HEK293 (cell line): ENCODE measurements at regions not wholly inside any gene's neighbourhood (a gene's known extent, or its start where the extent isn't known, plus 50 kb on each side); places are given as distances from the start of the nearest gene placed in this dataset.

Experiments used
- CTCF ChIA-PET: fragments of 350-600 bp; formaldehyde crosslinking; extraction: SDS; loops from one replicate; lab custom pipeline; 2021; ENCODE audit warnings: antibody characterized with exemption; lab: Yijun Ruan, JAX
- POLR2A ChIA-PET: fragments of 300-600 bp; formaldehyde crosslinking; extraction: SDS; loops from one replicate; lab custom pipeline; 2020; ENCODE audit warnings: antibody characterized with exemption, inconsistent platforms; lab: Yijun Ruan, JAX
- H3K27ac ChIP-seq: fragments of 200-500 bp; sonication (Bioruptor generic); 2 replicates; pipeline ENCODE4 v1.5.1; 2014; ENCODE audit warnings: low read depth, low read length, control low read depth, inconsistent platforms; ENCODE audit errors: extremely low read depth
- H3K36me3 ChIP-seq, 2 experiments: fragments of 200-500 bp in 1 of 2; sonication (Bioruptor generic) in 1 of 2; 1 replicate in 1 of 2; 2 replicates in 1 of 2; pipeline ENCODE4 v1.5.1; 2014 to 2017; ENCODE audit warnings: inconsistent platforms in 2 of 2, low read length in 2 of 2; ENCODE audit not compliant: control insufficient read depth in 2 of 2, insufficient read depth in 1 of 2
- H3K4me1 ChIP-seq: fragments of 200-500 bp; sonication (Bioruptor generic); 2 replicates; pipeline ENCODE4 v1.5.1; 2014; ENCODE audit warnings: mild to moderate bottlenecking, low read length, inconsistent platforms; ENCODE audit not compliant: control insufficient read depth, insufficient read depth
- H3K4me3 ChIP-seq: 2 replicates; pipeline ENCODE4 v1.5.1; 2011; ENCODE audit warnings: low read depth, mild to moderate bottlenecking, control low read depth, low read length, moderate library complexity
- H3K9me3 ChIP-seq: fragments of 200-500 bp; sonication (Bioruptor generic); 2 replicates; pipeline ENCODE4 v1.5.1; 2014; ENCODE audit warnings: low read depth, low read length, inconsistent platforms; ENCODE audit not compliant: control insufficient read depth, insufficient read depth
- BCL11A ChIP-seq: fragments of 450-650 bp; formaldehyde crosslinking; IDR thresholded peaks from 2 replicates; pipeline ENCODE4 v1.5.1; 2016; ENCODE audit warnings: low read depth, missing biosample characterization, missing genetic modification characterization
- GLI2 ChIP-seq: fragments of 450-650 bp; formaldehyde crosslinking; IDR thresholded peaks from 2 replicates; pipeline ENCODE4; 2017; ENCODE audit warnings: missing biosample characterization, missing genetic modification characterization, low read depth, borderline replicate concordance
- GLIS1 ChIP-seq: fragments of 450-650 bp; formaldehyde crosslinking; IDR thresholded peaks from 2 replicates; pipeline ENCODE4 v1.5.1; 2016; ENCODE audit warnings: missing biosample characterization, missing genetic modification characterization
- GLIS2 ChIP-seq: fragments of 450-650 bp; formaldehyde crosslinking; IDR thresholded peaks from 2 replicates; pipeline ENCODE4 v1.5.1; 2016; ENCODE audit warnings: missing biosample characterization, missing genetic modification characterization
- HOXC10 ChIP-seq: sonication (generic); formaldehyde crosslinking; IDR thresholded peaks from 2 replicates; pipeline ENCODE4 v1.8.1; 2023; ENCODE audit warnings: mild to moderate bottlenecking, missing genetic modification reagents
- KLF16 ChIP-seq: fragments of 450-650 bp; formaldehyde crosslinking; IDR thresholded peaks from 2 replicates; pipeline ENCODE4 v1.5.1; 2017; ENCODE audit warnings: missing biosample characterization, missing genetic modification characterization
- KLF8 ChIP-seq: fragments of 450-650 bp; formaldehyde crosslinking; IDR thresholded peaks from 2 replicates; pipeline ENCODE4 v1.5.1; 2016; ENCODE audit warnings: missing biosample characterization, missing genetic modification characterization
- YY2 ChIP-seq: fragments of 450-650 bp; formaldehyde crosslinking; IDR thresholded peaks from 2 replicates; pipeline ENCODE4 v1.5.1; 2016; ENCODE audit warnings: missing biosample characterization, missing genetic modification characterization
- ZBTB17 ChIP-seq: fragments of 450-650 bp; formaldehyde crosslinking; IDR thresholded peaks from 2 replicates; pipeline ENCODE4 v1.5.1; 2016; ENCODE audit warnings: missing biosample characterization, missing genetic modification characterization
- ZBTB20 ChIP-seq: fragments of 450-650 bp; formaldehyde crosslinking; IDR thresholded peaks from 2 replicates; pipeline ENCODE4 v1.5.1; 2016; ENCODE audit warnings: missing biosample characterization, missing genetic modification characterization
- ZBTB21 ChIP-seq: fragments of 450-650 bp; formaldehyde crosslinking; IDR thresholded peaks from 2 replicates; pipeline ENCODE4 v1.5.1; 2017; ENCODE audit warnings: missing biosample characterization, missing genetic modification characterization
- ZBTB44 ChIP-seq: fragments of 450-650 bp; IDR thresholded peaks from 2 replicates; pipeline ENCODE4 v1.5.1; 2018; ENCODE audit warnings: missing biosample characterization, mild to moderate bottlenecking, missing genetic modification characterization
- ZBTB8A ChIP-seq: fragments of 450-650 bp; formaldehyde crosslinking; IDR thresholded peaks from 2 replicates; pipeline ENCODE4 v1.5.1; 2016; ENCODE audit warnings: missing biosample characterization, missing genetic modification characterization
- ZIC2 ChIP-seq: fragments of 450-650 bp; formaldehyde crosslinking; IDR thresholded peaks from 2 replicates; pipeline ENCODE4 v1.5.1; 2016; ENCODE audit warnings: missing biosample characterization, missing genetic modification characterization
- ZNF174 ChIP-seq: fragments of 450-650 bp; formaldehyde crosslinking; IDR thresholded peaks from 2 replicates; pipeline ENCODE4 v1.5.0; 2017; ENCODE audit warnings: missing biosample characterization, mild to moderate bottlenecking, missing genetic modification characterization
- ZNF211 ChIP-seq: fragments of 450-650 bp; formaldehyde crosslinking; IDR thresholded peaks from 2 replicates; pipeline ENCODE4 v1.5.1; 2016; ENCODE audit warnings: low read depth, missing biosample characterization, missing genetic modification characterization
- ZNF223 ChIP-seq: fragments of 450-650 bp; formaldehyde crosslinking; IDR thresholded peaks from 2 replicates; pipeline ENCODE4 v1.5.1; 2016; ENCODE audit warnings: missing biosample characterization, missing genetic modification characterization
- ZNF239 ChIP-seq: fragments of 450-650 bp; formaldehyde crosslinking; IDR thresholded peaks from 2 replicates; pipeline ENCODE4 v1.5.1; 2016; ENCODE audit warnings: missing biosample characterization, missing genetic modification characterization
- ZNF248 ChIP-seq: fragments of 450-650 bp; formaldehyde crosslinking; IDR thresholded peaks from 2 replicates; pipeline ENCODE4 v1.5.1; 2017; ENCODE audit warnings: missing biosample characterization, missing genetic modification characterization
- ZNF341 ChIP-seq: fragments of 450-650 bp; formaldehyde crosslinking; IDR thresholded peaks from 2 replicates; pipeline ENCODE4; 2016; ENCODE audit warnings: low read depth, missing biosample characterization, missing genetic modification characterization
- ZNF501 ChIP-seq: fragments of 450-650 bp; formaldehyde crosslinking; IDR thresholded peaks from 2 replicates; pipeline ENCODE4 v1.5.1; 2016; ENCODE audit warnings: missing biosample characterization, missing genetic modification characterization
- ZNF571 ChIP-seq: fragments of 450-650 bp; formaldehyde crosslinking; IDR thresholded peaks from 2 replicates; pipeline ENCODE4 v1.5.0; 2017; ENCODE audit warnings: missing biosample characterization, missing genetic modification characterization
- ZNF621 ChIP-seq: fragments of 450-650 bp; formaldehyde crosslinking; IDR thresholded peaks from 2 replicates; pipeline ENCODE4 v1.5.1; 2017; ENCODE audit warnings: missing biosample characterization, missing genetic modification characterization
- ZNF626 ChIP-seq: fragments of 450-650 bp; sonication (Bioruptor Pico); formaldehyde crosslinking; IDR thresholded peaks from 2 replicates; pipeline ENCODE4 v1.5.1; 2018; ENCODE audit warnings: missing biosample characterization, missing genetic modification characterization, inconsistent platforms
- ZNF664 ChIP-seq: fragments of 450-650 bp; formaldehyde crosslinking; IDR thresholded peaks from 2 replicates; pipeline ENCODE4 v1.5.1; 2016; ENCODE audit warnings: missing biosample characterization, missing genetic modification characterization
- ZNF670 ChIP-seq: fragments of 450-650 bp; formaldehyde crosslinking; IDR thresholded peaks from 2 replicates; pipeline ENCODE4 v1.5.1; 2016; ENCODE audit warnings: missing biosample characterization, missing genetic modification characterization, low read depth
- ZNF677 ChIP-seq: fragments of 450-650 bp; IDR thresholded peaks from 2 replicates; pipeline ENCODE4 v1.5.0; 2018; ENCODE audit warnings: missing biosample characterization, mild to moderate bottlenecking, missing genetic modification characterization, moderate library complexity
- ZNF707 ChIP-seq: fragments of 450-650 bp; formaldehyde crosslinking; IDR thresholded peaks from 2 replicates; pipeline ENCODE4 v1.5.1; 2016; ENCODE audit warnings: missing biosample characterization, missing genetic modification characterization
- ZSCAN16 ChIP-seq: fragments of 450-650 bp; formaldehyde crosslinking; IDR thresholded peaks from 2 replicates; pipeline ENCODE4 v1.5.1; 2016; ENCODE audit warnings: missing biosample characterization, missing genetic modification characterization
- TF ChIP-seq, protein P1 (sequence below): fragments of 450-650 bp; formaldehyde crosslinking; IDR thresholded peaks from 2 replicates; pipeline ENCODE4 v1.5.1; 2017; ENCODE audit warnings: missing biosample characterization, missing genetic modification characterization

DNA sequence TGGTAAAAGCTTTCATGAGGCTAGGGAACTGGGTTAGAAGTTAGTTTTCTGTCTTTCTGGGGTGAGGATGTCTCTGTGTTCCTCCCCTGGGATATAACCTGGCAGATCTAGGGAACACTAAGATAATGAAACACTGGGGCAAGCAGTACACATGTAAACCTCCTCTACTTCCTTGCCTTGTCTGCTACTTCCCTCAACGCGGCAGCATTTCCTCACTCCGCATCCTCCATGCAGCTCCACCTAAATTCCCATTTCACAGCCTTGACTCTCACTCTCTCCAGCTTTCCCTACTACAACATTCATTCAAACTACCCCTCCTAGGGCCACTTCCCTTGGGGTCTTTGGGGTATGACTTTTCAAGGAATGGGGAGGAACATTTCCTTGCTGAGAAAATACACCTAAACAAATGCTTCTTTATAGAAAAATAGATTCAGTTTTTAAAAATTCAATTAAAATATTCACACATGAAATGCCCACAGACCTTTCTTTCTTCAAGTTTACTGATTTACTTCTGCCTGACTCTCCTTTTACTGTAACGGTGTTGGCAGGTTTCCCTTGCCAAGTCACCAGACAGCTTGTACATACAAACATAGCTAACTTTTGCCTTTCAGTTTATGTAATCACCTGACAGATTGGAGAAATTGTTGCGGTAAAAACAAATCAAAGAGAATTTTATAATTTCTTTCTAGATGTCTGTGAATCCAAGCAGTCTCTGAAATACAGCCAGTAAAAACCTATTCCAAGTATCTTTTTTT is 90.1 kb downstream of the TNFSF18 start:
- Histone ChIP-seq H3K27ac (no peak overlapping the region), H3K9me3 (no peaks in the 10 kb centered on the region), H3K36me3 (no peaks in the 10 kb centered on the region), H3K4me1 (no peaks in the 10 kb centered on the region), H3K4me3 (no peak overlapping the region)
- POLR2A ChIA-PET, result no interaction called here
- CTCF ChIA-PET, result no interaction called here
- TF ChIP-seq ZNF664 (tag by site-specific recombination), result no peak
- TF ChIP-seq, all 188 proteins: peak for 0

DNA sequence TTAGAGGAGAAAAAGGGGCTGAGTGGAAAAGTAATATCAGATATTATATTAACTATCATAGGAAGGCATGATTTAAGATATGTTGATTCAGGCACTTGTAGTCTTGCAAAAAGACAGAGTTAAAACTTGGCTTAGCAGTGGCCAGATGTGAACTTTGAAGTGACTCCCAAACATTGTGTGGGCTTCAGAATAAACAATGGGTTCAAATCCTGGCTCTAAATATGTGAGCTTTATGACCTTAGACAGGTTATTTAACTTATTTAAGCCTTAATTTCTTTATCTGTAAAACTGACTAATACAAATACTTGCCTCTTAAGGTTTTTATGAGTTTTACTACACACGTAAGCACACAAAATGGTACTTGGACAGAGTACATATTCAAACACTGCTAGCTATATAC is 85.9 kb downstream of the TNFSF18 start:
- ChIA-PET POLR2A (no interaction called here), CTCF (no interaction called here)
- TF ChIP-seq ZNF571 (no peak), BCL11A (tag by site-specific recombination) (no peak), HOXC10 (CRISPR knock-in tag) (no peak), ZNF626 (tag by site-specific recombination) (no peak), KLF8 (tag by site-specific recombination) (no peak), ZNF707 (tag by site-specific recombination) (no peak), ZSCAN16 (tag by site-specific recombination) (no peak), ZNF670 (tag by site-specific recombination) (no peak), ZNF239 (no peak), ZBTB17 (tag by site-specific recombination) (no peak), ZNF501 (tag by site-specific recombination) (no peak), ZBTB20 (tag by site-specific recombination) (no peak), ZBTB21 (tag by site-specific recombination) (no peak), YY2 (tag by site-specific recombination) (no peak), ZNF211 (tag by site-specific recombination) (no peak), ZNF621 (tag by site-specific recombination) (no peak), ZIC2 (tag by site-specific recombination) (no peak)
- TF ChIP-seq, protein P1, sequence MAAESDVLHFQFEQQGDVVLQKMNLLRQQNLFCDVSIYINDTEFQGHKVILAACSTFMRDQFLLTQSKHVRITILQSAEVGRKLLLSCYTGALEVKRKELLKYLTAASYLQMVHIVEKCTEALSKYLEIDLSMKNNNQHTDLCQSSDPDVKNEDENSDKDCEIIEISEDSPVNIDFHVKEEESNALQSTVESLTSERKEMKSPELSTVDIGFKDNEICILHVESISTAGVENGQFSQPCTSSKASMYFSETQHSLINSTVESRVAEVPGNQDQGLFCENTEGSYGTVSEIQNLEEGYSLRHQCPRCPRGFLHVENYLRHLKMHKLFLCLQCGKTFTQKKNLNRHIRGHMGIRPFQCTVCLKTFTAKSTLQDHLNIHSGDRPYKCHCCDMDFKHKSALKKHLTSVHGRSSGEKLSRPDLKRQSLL (tag by site-specific recombination), result no peak
- H3K36me3 ChIP-seq, result no peaks in the 10 kb centered on the region
- no peak overlapping the region for H3K27ac ChIP-seq
- H3K9me3 ChIP-seq, result no peaks in the 10 kb centered on the region
- no peak overlapping the region for H3K4me3 ChIP-seq
- H3K4me1 ChIP-seq, result no peaks in the 10 kb centered on the region

GRCh38 chr1:172966844-172967540 is 83.7 kb downstream of the TNFSF18 start:
- H3K4me1 ChIP-seq, result no peaks in the 10 kb centered on the region
- TF ChIP-seq GLIS1 (tag by site-specific recombination) (no peak), ZBTB44 (tag by site-specific recombination) (no peak), GLI2 (tag by site-specific recombination) (no peak), ZNF211 (tag by site-specific recombination) (no peak), ZNF677 (tag by site-specific recombination) (no peak), KLF16 (tag by site-specific recombination) (no peak), GLIS2 (tag by site-specific recombination) (no peak), ZNF174 (no peak), ZNF223 (no peak), ZNF248 (tag by site-specific recombination) (no peak), ZBTB8A (no peak), ZNF341 (tag by site-specific recombination) (no peak)
- TF ChIP-seq, all 188 proteins: peak for 0
- no peaks in the 10 kb centered on the region for H3K9me3 ChIP-seq
- CTCF ChIA-PET, result no interaction called here
- H3K36me3 ChIP-seq, result no peaks in the 10 kb centered on the region
- no peak overlapping the region for H3K27ac ChIP-seq
- POLR2A ChIA-PET, result no interaction called here
- H3K4me3 ChIP-seq, result no peak overlapping the region
